MM.1S (cell line): ENCODE measurements at regions not wholly inside any gene's neighbourhood (a gene's known extent, or its start where the extent isn't known, plus 50 kb on each side); places are given as distances from the start of the nearest gene placed in this dataset.

Experiments used
- DNase-seq: peaks from one replicate; pipeline ENCODE4 v3.0.0-alpha.2; 2015
- H2AFZ ChIP-seq: fragments of 300-600 bp; sonication (generic); 2 replicates; pipeline ENCODE4 v1.6.0; 2016; ENCODE audit warnings: antibody characterized with exemption, low read length
- H3F3A ChIP-seq: fragments of 300-600 bp; sonication (generic); 2 replicates; pipeline ENCODE4 v1.6.1; 2016; ENCODE audit warnings: mild to moderate bottlenecking, antibody characterized with exemption, low read length, moderate library complexity, mixed read lengths; ENCODE audit not compliant: insufficient read depth
- H3K27ac ChIP-seq: fragments of 300-600 bp; sonication (generic); 2 replicates; pipeline ENCODE4 v1.5.1; 2016; ENCODE audit warnings: mild to moderate bottlenecking, low read length
- H3K27me3 ChIP-seq: fragments of 300-600 bp; sonication (generic); replicated peaks from 2 replicates; pipeline ENCODE4 v1.6.0; 2016; ENCODE audit warnings: low read length; ENCODE audit not compliant: insufficient read depth
- H3K36me3 ChIP-seq: fragments of 300-600 bp; sonication (generic); replicated peaks from 2 replicates; pipeline ENCODE4 v1.6.1; 2016; ENCODE audit warnings: mild to moderate bottlenecking, low read length, mixed read lengths; ENCODE audit not compliant: insufficient read depth
- H3K4me1 ChIP-seq: fragments of 300-600 bp; sonication (generic); 2 replicates; pipeline ENCODE4 v1.6.1; 2016; ENCODE audit warnings: low read length, mixed read lengths
- H3K4me2 ChIP-seq: fragments of 300-600 bp; sonication (generic); 2 replicates; pipeline ENCODE4 v1.6.0; 2016; ENCODE audit warnings: low read depth, low read length
- H3K4me3 ChIP-seq: fragments of 300-600 bp; sonication (generic); 2 replicates; pipeline ENCODE4 v1.5.1; 2016; ENCODE audit warnings: low read length, mixed read lengths
- H3K79me2 ChIP-seq: fragments of 300-600 bp; sonication (generic); 2 replicates; pipeline ENCODE4 v1.6.1; 2016; ENCODE audit warnings: mixed run types, low read length, mixed read lengths
- H3K9ac ChIP-seq: fragments of 300-600 bp; sonication (generic); 2 replicates; pipeline ENCODE4 v1.6.1; 2016; ENCODE audit warnings: low read length, mixed read lengths
- H3K9me2 ChIP-seq: fragments of 300-600 bp; sonication (generic); replicated peaks from 2 replicates; pipeline ENCODE4 v1.6.1; 2016; ENCODE audit warnings: mild to moderate bottlenecking, low read length, mixed read lengths; ENCODE audit not compliant: insufficient read depth
- H3K9me3 ChIP-seq: fragments of 300-600 bp; sonication (generic); replicated peaks from 2 replicates; pipeline ENCODE4 v1.6.1; 2016; ENCODE audit warnings: mild to moderate bottlenecking, low read length, mixed read lengths; ENCODE audit not compliant: insufficient read depth
- H4K20me1 ChIP-seq: fragments of 300-600 bp; sonication (generic); 2 replicates; pipeline ENCODE4 v1.6.1; 2016; ENCODE audit warnings: mild to moderate bottlenecking, low read length, moderate library complexity, mixed read lengths; ENCODE audit not compliant: insufficient read depth
- CTCF ChIP-seq: fragments of 300-600 bp; sonication (generic); IDR thresholded peaks from 2 replicates; pipeline ENCODE4 v1.5.1; 2016; ENCODE audit warnings: antibody characterized with exemption, low read length, mixed read lengths
- EZH2 ChIP-seq: fragments of 300-600 bp; sonication (generic); optimal IDR thresholded peaks from 2 replicates; pipeline ENCODE3; 2017; ENCODE audit warnings: low read depth, mild to moderate bottlenecking, antibody characterized with exemption, low read length, mixed read lengths
- EZH2phosphoT487 ChIP-seq: fragments of 300-600 bp; sonication (generic); IDR thresholded peaks from 2 replicates; pipeline ENCODE4 v1.6.1; 2018; ENCODE audit warnings: antibody characterized with exemption, low read length

- TF ChIP-seq EZH2phosphoT487 (no peak), EZH2 (no peak), CTCF (no peak)
- H3K9me2 ChIP-seq = no peaks in the 10 kb centered on the region
- H3K4me3 ChIP-seq = no peak overlapping the region
- H2AFZ ChIP-seq = no peak overlapping the region
- DNase-seq = no peak
- no peaks in the 10 kb centered on the region for H3K27me3 ChIP-seq
- no peaks in the 10 kb centered on the region for H3K4me1 ChIP-seq
- no peak overlapping the region for H3K4me2 ChIP-seq
- H3F3A ChIP-seq = no peaks in the 10 kb centered on the region
- H3K27ac ChIP-seq = no peak overlapping the region
- H3K36me3 ChIP-seq = no peaks in the 10 kb centered on the region
- H3K79me2 ChIP-seq = no peaks in the 10 kb centered on the region
- no peaks in the 10 kb centered on the region for H4K20me1 ChIP-seq
- H3K9ac ChIP-seq = no peak overlapping the region
- H3K9me3 ChIP-seq = no peaks in the 10 kb centered on the region
Observed at GRCh38 chr3:146382386-146382785, 87.0 kb downstream of the PLSCR2 start.

DNA sequence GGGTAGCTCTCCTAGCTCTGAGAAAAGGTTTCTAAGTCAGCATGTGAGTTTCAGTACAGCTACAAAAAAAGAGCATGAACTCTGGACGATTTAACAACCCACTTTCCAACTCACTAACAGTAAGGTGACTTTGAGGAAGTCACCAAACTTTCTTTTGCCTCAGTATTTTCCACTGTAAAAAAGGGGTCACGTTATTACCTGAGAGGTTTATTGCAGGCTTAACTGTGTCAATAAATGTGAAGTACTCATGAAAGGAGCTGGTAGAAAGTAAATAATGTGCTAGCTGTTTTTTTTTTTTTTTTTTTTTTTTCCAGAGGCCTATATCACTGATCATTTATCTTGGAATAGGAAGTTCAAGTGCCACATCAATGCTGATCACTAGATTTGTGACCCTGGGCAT lies 89.3 kb downstream of the PLSCR2 start:
- Histone ChIP-seq H3K9me3 (no peaks in the 10 kb centered on the region; the same call in 1 of the 2 replicates), H3K27ac (no peak overlapping the region), H3K4me3 (no peak overlapping the region), H4K20me1 (no peaks in the 10 kb centered on the region), H2AFZ (no peak overlapping the region), H3K9ac (no peak overlapping the region), H3F3A (no peaks in the 10 kb centered on the region), H3K4me2 (no peak overlapping the region), H3K36me3 (no peaks in the 10 kb centered on the region), H3K79me2 (no peaks in the 10 kb centered on the region), H3K4me1 (no peaks in the 10 kb centered on the region), H3K9me2 (no peaks in the 10 kb centered on the region), H3K27me3 (no peaks in the 10 kb centered on the region)
- DNase-seq = no peak
- TF ChIP-seq CTCF = no peak
- no peak for TF ChIP-seq EZH2
- TF ChIP-seq EZH2phosphoT487 = no peak

GRCh38 chr3:146375219-146375618 lies 94.1 kb downstream of the PLSCR2 start:
- Histone ChIP-seq H3K79me2 (no peaks in the 10 kb centered on the region), H3K9me3 (no peaks in the 10 kb centered on the region; the same call in 1 of the 2 replicates), H3K4me1 (no peaks in the 10 kb centered on the region), H4K20me1 (no peaks in the 10 kb centered on the region), H3K27me3 (no peaks in the 10 kb centered on the region), H3K27ac (no peak overlapping the region), H3K9me2 (no peaks in the 10 kb centered on the region), H3K9ac (no peak overlapping the region), H3K36me3 (no peaks in the 10 kb centered on the region), H3F3A (no peaks in the 10 kb centered on the region), H2AFZ (no peak overlapping the region), H3K4me2 (no peak overlapping the region), H3K4me3 (no peak overlapping the region)
- DNase-seq = no peak
- TF ChIP-seq CTCF = no peak
- TF ChIP-seq EZH2 = no peak
- TF ChIP-seq EZH2phosphoT487 = no peak
